Common myeloid progenitor, CD34-positive (primary cell): ENCODE measurements at regions not wholly inside any gene's neighbourhood (a gene's known extent, or its start where the extent isn't known, plus 50 kb on each side); places are given as distances from the start of the nearest gene placed in this dataset.
"Not testable (repeated sequence)": the region's sequence is repeated elsewhere in the genome, so short reads cannot be mapped to it uniquely, and the experiment has no call there.

Source experiments
- CTCF ChIA-PET: fragments of 350-600 bp; sonication (Branson Sonifier 250); formaldehyde crosslinking; loops from one replicate; lab custom pipeline; 2021; ENCODE audit warnings: antibody characterized with exemption; lab: Charles Lee
- POLR2A ChIA-PET: fragments of 350-600 bp; sonication (Branson Sonifier 250); formaldehyde crosslinking; loops from one replicate; lab custom pipeline; 2021; ENCODE audit warnings: antibody characterized with exemption; lab: Charles Lee
- DNase-seq, 3 donors: peaks; one replicate each; pipeline versions ENCODE4 v3.0.0 to v3.0.0-alpha.2; 2013
- H3K27ac ChIP-seq, 2 experiments: 1 replicate in 1 of 2; 2 replicates in 1 of 2; pipeline ENCODE4 v1.7.0; 2013; ENCODE audit warnings: inconsistent platforms in 2 of 2, low read length in 2 of 2, mild to moderate bottlenecking in 2 of 2, low read depth in 1 of 2, moderate library complexity in 1 of 2; ENCODE audit not compliant: severe bottlenecking in 2 of 2, insufficient read depth in 1 of 2, poor library complexity in 1 of 2
- H3K27me3 ChIP-seq, 5 experiments: replicated peaks in 2 of 5; 1 replicate in 3 of 5; 2 replicates in 2 of 5; pipeline versions ENCODE4 v1.6.1 to v1.7.0; 2013; ENCODE audit warnings: low read length in 4 of 5, mild to moderate bottlenecking in 2 of 5, moderate library complexity in 2 of 5, inconsistent platforms in 1 of 5; ENCODE audit not compliant: insufficient read depth in 5 of 5, control insufficient read depth in 4 of 5
- H3K36me3 ChIP-seq, 4 experiments: 1 replicate in 2 of 4; 2 replicates in 2 of 4; pipeline versions ENCODE4 v1.6.1 to v1.7.0; 2013; ENCODE audit warnings: low read length in 3 of 4, control low read depth in 1 of 4, mild to moderate bottlenecking in 1 of 4; ENCODE audit not compliant: control insufficient read depth in 4 of 4, insufficient read depth in 4 of 4
- H3K4me1 ChIP-seq, 4 experiments: 1 replicate in 3 of 4; 2 replicates in 1 of 4; pipeline versions ENCODE4 v1.6.1 to v1.7.1; 2013; ENCODE audit warnings: low read length in 3 of 4, mild to moderate bottlenecking in 3 of 4, control low read depth in 1 of 4, inconsistent platforms in 1 of 4, moderate library complexity in 1 of 4; ENCODE audit not compliant: control insufficient read depth in 4 of 4, insufficient read depth in 4 of 4; ENCODE audit errors: control extremely low read depth in 1 of 4
- H3K4me3 ChIP-seq, 7 experiments: 1 replicate in 4 of 7; 2 replicates in 3 of 7; pipeline versions ENCODE4 v1.5.1 to v1.7.0; 2013; ENCODE audit warnings: mild to moderate bottlenecking in 7 of 7, low read length in 6 of 7, moderate library complexity in 6 of 7, inconsistent platforms in 2 of 7, low read depth in 2 of 7, control low read depth in 1 of 7; ENCODE audit not compliant: insufficient read depth in 4 of 7, control insufficient read depth in 1 of 7; ENCODE audit errors: extremely low read depth in 1 of 7
- H3K9me3 ChIP-seq, 5 experiments: 1 replicate in 4 of 5; 2 replicates in 1 of 5; pipeline versions ENCODE4 v1.6.1 to v1.7.1; 2013; ENCODE audit warnings: low read length in 4 of 5, mild to moderate bottlenecking in 2 of 5, inconsistent platforms in 1 of 5, low read depth in 1 of 5, moderate library complexity in 1 of 5; ENCODE audit not compliant: control insufficient read depth in 4 of 5, insufficient read depth in 2 of 5; ENCODE audit errors: control extremely low read depth in 1 of 5
- WGBS: methylation state at CpG from one replicate; pipeline ENCODE4 v1.1.5; 2013; ENCODE audit not compliant: insufficient coverage; 5-methylcytosine and 5-hydroxymethylcytosine counted together

- CTCF ChIA-PET: no interaction called here
- H3K36me3 ChIP-seq: no peaks in the 10 kb centered on the region
- WGBS: 100% methylated on average over 5 of the region's 8 CpGs
- H3K27me3 ChIP-seq: no peaks in the 10 kb centered on the region
- H3K4me3 ChIP-seq: no peak overlapping the region
- H3K27ac ChIP-seq: no peak overlapping the region
- H3K4me1 ChIP-seq: no peaks in the 10 kb centered on the region
- POLR2A ChIA-PET: no interaction called here
- H3K9me3 ChIP-seq: peaks cover 0 to 4% (median 0%) of the 10 kb centered on the region in 5 experiments
- DNase-seq: no peak
Observed at GRCh38 chr5:67921004-67921601, 294.5 kb upstream of the PIK3R1 start.

- CTCF ChIA-PET, POLR2A ChIA-PET: not testable (repeated sequence)
Observed at GRCh38 chr5:67919532-67919931, 296.0 kb upstream of the PIK3R1 start.

GRCh38 chr5:67917561-67917960 is 298.0 kb upstream of the PIK3R1 start:
- H3K27ac ChIP-seq: no peak overlapping the region
- no peak overlapping the region for H3K4me3 ChIP-seq
- ChIA-PET CTCF (interaction anchor here (0.7 kb wide), 1 partner anchor 38 kb away, joined by 4 read pairs; no protein-coding TSS in a partner anchor), POLR2A (no interaction called here)
- DNase-seq: no peak
- H3K36me3 ChIP-seq: no peaks in the 10 kb centered on the region
- H3K9me3 ChIP-seq: peaks cover 0 to 4% (median 0%) of the 10 kb centered on the region in 5 experiments
- no peaks in the 10 kb centered on the region for H3K27me3 ChIP-seq
- H3K4me1 ChIP-seq: no peaks in the 10 kb centered on the region
- WGBS: 100% methylated on average over 1 of the region's 4 CpGs

More at GRCh38 chr5:67919532-67919931, 296.0 kb upstream of the PIK3R1 start:
- not testable (repeated sequence) for H3K27ac ChIP-seq, DNase-seq, H3K4me1 ChIP-seq, H3K9me3 ChIP-seq, H3K27me3 ChIP-seq, H3K36me3 ChIP-seq, H3K4me3 ChIP-seq

- Histone ChIP-seq H3K36me3 (no peaks in the 10 kb centered on the region), H3K27ac (no peak overlapping the region), H3K9me3 (no peaks in the 10 kb centered on the region), H3K4me1 (no peaks in the 10 kb centered on the region), H3K27me3 (no peaks in the 10 kb centered on the region), H3K4me3 (no peak overlapping the region)
- no CpG with 5 or more reads among the region's 4 CpGs for WGBS
- no peak for DNase-seq
- POLR2A ChIA-PET: no interaction called here
- CTCF ChIA-PET: no interaction called here
Observed at GRCh38 chr5:67910546-67910945, 305.0 kb upstream of the PIK3R1 start.

- WGBS: 95% methylated on average over 4 of the region's 6 CpGs
Observed at GRCh38 chr5:67908126-67908765, 307.3 kb upstream of the PIK3R1 start.

GRCh38 chr5:67904366-67904765 is 311.2 kb upstream of the PIK3R1 start:
- Histone ChIP-seq H3K9me3 (no peaks in the 10 kb centered on the region), H3K27me3 (no peaks in the 10 kb centered on the region), H3K4me1 (no peaks in the 10 kb centered on the region), H3K27ac (no peak overlapping the region), H3K36me3 (no peaks in the 10 kb centered on the region), H3K4me3 (no peak overlapping the region)
- WGBS: 100% methylated on average over 1 of the region's 2 CpGs
- POLR2A ChIA-PET: no interaction called here
- DNase-seq: no peak
- CTCF ChIA-PET: interaction anchor here (0.7 to 1.5 kb wide), 2 partner anchors 11 to 12 kb away, joined by 3 to 4 read pairs; no protein-coding TSS in a partner anchor

More at GRCh38 chr5:67908126-67908765, 307.3 kb upstream of the PIK3R1 start:
- no peak overlapping the region for H3K4me3 ChIP-seq
- H3K27ac ChIP-seq: no peak overlapping the region
- CTCF ChIA-PET: no interaction called here
- no peaks in the 10 kb centered on the region for H3K9me3 ChIP-seq
- POLR2A ChIA-PET: no interaction called here
- no peaks in the 10 kb centered on the region for H3K36me3 ChIP-seq
- H3K4me1 ChIP-seq: no peaks in the 10 kb centered on the region
- DNase-seq: no peak
- H3K27me3 ChIP-seq: no peaks in the 10 kb centered on the region

- H3K4me1 ChIP-seq: no peaks in the 10 kb centered on the region
- no peaks in the 10 kb centered on the region for H3K9me3 ChIP-seq
- H3K4me3 ChIP-seq: no peak overlapping the region
- WGBS: no CpG with 5 or more reads among the region's 2 CpGs
- ChIA-PET CTCF (interaction anchor here (1.5 kb wide), 1 partner anchor 13 kb away, joined by 4 read pairs; no protein-coding TSS in a partner anchor), POLR2A (no interaction called here)
- H3K36me3 ChIP-seq: no peaks in the 10 kb centered on the region
- no peak overlapping the region for H3K27ac ChIP-seq
- DNase-seq: no peak
- no peaks in the 10 kb centered on the region for H3K27me3 ChIP-seq
Observed at GRCh38 chr5:67903656-67904055, 311.9 kb upstream of the PIK3R1 start.
